Ureter (tissue), 1 donor: ENCODE measurements at regions not wholly inside any gene's neighbourhood (a gene's known extent, or its start where the extent isn't known, plus 50 kb on each side); places are given as distances from the start of the nearest gene placed in this dataset.
"Not testable (repeated sequence)": the region's sequence is repeated elsewhere in the genome, so short reads cannot be mapped to it uniquely, and the experiment has no call there.

ENCODE experiments used
- DNase-seq: peaks from one replicate; pipeline ENCODE4 v3.0.0-alpha.2; 2020; ENCODE audit warnings: low spot score
- donor health status: DM: yes; HTN: yes; CAD: no.

GRCh38 chr2:118464546-118465265, 376.4 kb downstream of the INSIG2 start:
- no peak for DNase-seq

- DNase-seq = no peak
These were observed 375.8 kb downstream of the INSIG2 start for GRCh38 chr2:118464046-118464445.

- DNase-seq = no peak
These were observed 372.2 kb downstream of the INSIG2 start for GRCh38 chr2:118460425-118460824.

GRCh38 chr2:118459426-118459825, 371.2 kb downstream of the INSIG2 start:
- no peak for DNase-seq

GRCh38 chr2:118457951-118458350, 369.7 kb downstream of the INSIG2 start:
- no peak for DNase-seq

GRCh38 chr2:118449401-118449800, 361.1 kb downstream of the INSIG2 start:
- no peak for DNase-seq

GRCh38 chr2:118443596-118443995, 355.3 kb downstream of the INSIG2 start:
- no peak for DNase-seq

- DNase-seq = no peak
These were observed 354.8 kb downstream of the INSIG2 start for GRCh38 chr2:118442996-118443553.

- no peak for DNase-seq
These were observed 353.8 kb downstream of the INSIG2 start for GRCh38 chr2:118442046-118442445.

GRCh38 chr2:118440404-118441098, 352.3 kb downstream of the INSIG2 start:
- DNase-seq = no peak

- DNase-seq = no peak
These were observed 349.2 kb downstream of the INSIG2 start for GRCh38 chr2:118437501-118437900.

- no peak for DNase-seq
These were observed 343.7 kb downstream of the INSIG2 start for GRCh38 chr2:118431997-118432396.

- no peak for DNase-seq
These were observed 343.3 kb downstream of the INSIG2 start for GRCh38 chr2:118431586-118431985.

GRCh38 chr2:118431165-118431517, 342.9 kb downstream of the INSIG2 start:
- no peak for DNase-seq

GRCh38 chr2:118430510-118431164, 342.4 kb downstream of the INSIG2 start:
- DNase-seq = no peak

- no peak for DNase-seq
These were observed 336.9 kb downstream of the INSIG2 start for GRCh38 chr2:118425191-118425590.

GRCh38 chr2:118423776-118424175, 335.5 kb downstream of the INSIG2 start:
- DNase-seq = no peak

GRCh38 chr2:118421648-118422047, 333.4 kb downstream of the INSIG2 start:
- DNase-seq = no peak

GRCh38 chr2:118417406-118418120, 329.3 kb downstream of the INSIG2 start:
- DNase-seq = no peak

GRCh38 chr2:118415186-118415585, 326.9 kb downstream of the INSIG2 start:
- DNase-seq = not testable (repeated sequence)

GRCh38 chr2:118403658-118404451, 315.6 kb downstream of the INSIG2 start:
- DNase-seq = no peak
